MCF 10A (cell line): ENCODE measurements at regions not wholly inside any gene's neighbourhood (a gene's known extent, or its start where the extent isn't known, plus 50 kb on each side); places are given as distances from the start of the nearest gene placed in this dataset.

Experiments
- BruUV-seq: library from RNA; stranded (reverse); fragments of 400-500 nt; replicated peaks from 2 replicates; lab custom pipeline; 2021; lab: Mats Ljungman, UMichigan
- CTCF ChIA-PET: fragments of 300-600 bp; sonication (Branson Sonifier 250); formaldehyde crosslinking; extraction: SDS; loops from one replicate; lab custom pipeline; 2021; ENCODE audit warnings: antibody characterized with exemption, inconsistent platforms; lab: Yijun Ruan, JAX
- POLR2A ChIA-PET: fragments of 300-600, 350-650 bp; sonication (Branson Sonifier 250); formaldehyde crosslinking; extraction: SDS; loops from one replicate; lab custom pipeline; 2020; ENCODE audit warnings: antibody characterized with exemption, inconsistent platforms; lab: Yijun Ruan, JAX
- DNase-seq: peaks from one replicate; pipeline ENCODE4 v3.0.0-alpha.2; 2018; ENCODE audit not compliant: unreplicated experiment
- H3K27ac Mint-ChIP-seq: one replicate; pipeline ENCODE4 v1.8.0; 2022; ENCODE audit warnings: mild to moderate bottlenecking, low read depth, mixed read lengths; ENCODE audit not compliant: unreplicated experiment
- H3K27me3 Mint-ChIP-seq: one replicate; pipeline ENCODE4 v1.8.0; 2022; ENCODE audit warnings: mixed read lengths; ENCODE audit not compliant: insufficient read depth, unreplicated experiment
- H3K36me3 Mint-ChIP-seq: one replicate; pipeline ENCODE4 v1.8.0; 2022; ENCODE audit warnings: mild to moderate bottlenecking, moderate library complexity, mixed read lengths; ENCODE audit not compliant: insufficient read depth, unreplicated experiment
- H3K4me1 Mint-ChIP-seq: one replicate; pipeline ENCODE4 v1.8.0; 2022; ENCODE audit warnings: mixed read lengths; ENCODE audit not compliant: insufficient read depth, unreplicated experiment
- H3K4me3 Mint-ChIP-seq: one replicate; pipeline ENCODE4 v1.8.0; 2022; ENCODE audit warnings: mild to moderate bottlenecking, moderate library complexity, mixed read lengths; ENCODE audit not compliant: unreplicated experiment
- H3K9me3 Mint-ChIP-seq: one replicate; pipeline ENCODE4 v1.8.0; 2022; ENCODE audit warnings: mixed read lengths; ENCODE audit not compliant: unreplicated experiment
- intact Hi-C: fragments of 100-400 bp; cut with micrococcal nuclease; formaldehyde crosslinking; loops from 2 replicates; pipeline ENCODE4 v1.14.1; 2022
- TF ChIP-seq, protein P1 (sequence below): fragments of 200-600 bp; IDR thresholded peaks from one replicate; pipeline ENCODE4 v1.8.0; 2022; ENCODE audit warnings: antibody characterized with exemption, mild to moderate bottlenecking; ENCODE audit not compliant: unreplicated experiment

DNA sequence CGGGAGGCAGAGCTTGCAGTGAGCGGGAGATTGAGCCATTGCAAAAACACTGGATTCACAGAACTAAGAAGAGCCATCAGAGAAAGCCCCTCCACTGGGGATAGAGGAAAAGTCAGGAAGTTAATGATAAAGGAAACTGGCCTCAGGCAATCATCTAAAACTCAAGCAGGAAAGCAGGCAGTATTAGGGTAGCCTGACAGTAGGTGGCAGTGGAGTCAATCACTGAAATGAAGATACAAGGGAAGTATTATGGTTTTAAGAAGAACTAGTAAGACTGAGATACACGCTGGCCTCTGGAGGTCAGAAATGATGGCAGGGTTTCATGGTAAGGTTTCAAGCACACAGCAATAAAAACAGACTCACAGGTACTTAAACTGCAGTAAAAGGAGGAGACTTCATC is 578.3 kb downstream of the HACE1 start:
- CTCF ChIA-PET = no interaction called here
- POLR2A ChIA-PET = no interaction called here
- no peaks in the 10 kb centered on the region for H3K36me3 Mint-ChIP-seq
- no TSS peak for BruUV-seq
- no peak overlapping the region for H3K4me3 Mint-ChIP-seq
- TF ChIP-seq, protein P1, sequence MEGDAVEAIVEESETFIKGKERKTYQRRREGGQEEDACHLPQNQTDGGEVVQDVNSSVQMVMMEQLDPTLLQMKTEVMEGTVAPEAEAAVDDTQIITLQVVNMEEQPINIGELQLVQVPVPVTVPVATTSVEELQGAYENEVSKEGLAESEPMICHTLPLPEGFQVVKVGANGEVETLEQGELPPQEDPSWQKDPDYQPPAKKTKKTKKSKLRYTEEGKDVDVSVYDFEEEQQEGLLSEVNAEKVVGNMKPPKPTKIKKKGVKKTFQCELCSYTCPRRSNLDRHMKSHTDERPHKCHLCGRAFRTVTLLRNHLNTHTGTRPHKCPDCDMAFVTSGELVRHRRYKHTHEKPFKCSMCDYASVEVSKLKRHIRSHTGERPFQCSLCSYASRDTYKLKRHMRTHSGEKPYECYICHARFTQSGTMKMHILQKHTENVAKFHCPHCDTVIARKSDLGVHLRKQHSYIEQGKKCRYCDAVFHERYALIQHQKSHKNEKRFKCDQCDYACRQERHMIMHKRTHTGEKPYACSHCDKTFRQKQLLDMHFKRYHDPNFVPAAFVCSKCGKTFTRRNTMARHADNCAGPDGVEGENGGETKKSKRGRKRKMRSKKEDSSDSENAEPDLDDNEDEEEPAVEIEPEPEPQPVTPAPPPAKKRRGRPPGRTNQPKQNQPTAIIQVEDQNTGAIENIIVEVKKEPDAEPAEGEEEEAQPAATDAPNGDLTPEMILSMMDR = no peak
- no peak for DNase-seq
- H3K27me3 Mint-ChIP-seq = no peaks in the 10 kb centered on the region
- peaks cover 13% of the 10 kb centered on the region for H3K4me1 Mint-ChIP-seq
- intact Hi-C loops = no loop called here
- H3K9me3 Mint-ChIP-seq = no peaks in the 10 kb centered on the region
- H3K27ac Mint-ChIP-seq = no peak overlapping the region

DNA sequence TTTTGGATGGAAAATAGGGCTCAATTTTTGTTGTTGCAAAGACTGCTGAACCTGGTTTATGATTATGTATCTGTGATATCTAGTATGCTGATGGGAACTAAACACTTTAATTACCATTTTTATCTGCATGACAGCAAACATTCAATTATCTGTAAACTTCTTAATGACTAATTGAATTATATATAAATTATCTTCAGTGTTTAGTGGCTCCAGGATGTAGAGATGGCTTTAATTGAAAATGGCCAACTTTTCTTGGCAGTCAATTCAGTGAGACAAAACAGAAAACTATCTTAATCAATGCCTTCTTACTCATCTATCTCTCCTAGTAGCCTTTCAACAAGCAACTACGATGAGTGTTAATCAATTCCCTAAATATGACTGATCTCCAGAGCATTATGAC is 591.3 kb downstream of the HACE1 start:
- no peak overlapping the region for H3K27ac Mint-ChIP-seq
- H3K9me3 Mint-ChIP-seq = no peaks in the 10 kb centered on the region
- no TSS peak for BruUV-seq
- TF ChIP-seq, protein P1 = no peak
- POLR2A ChIA-PET = interaction anchor here (0.7 to 0.8 kb wide), 2 partner anchors 36 to 48 kb away, joined by 3 read pairs; no protein-coding TSS in a partner anchor
- H3K27me3 Mint-ChIP-seq = no peaks in the 10 kb centered on the region
- H3K4me1 Mint-ChIP-seq = no peaks in the 10 kb centered on the region
- no peaks in the 10 kb centered on the region for H3K36me3 Mint-ChIP-seq
- intact Hi-C loops = no loop called here
- no peak for DNase-seq
- CTCF ChIA-PET = no interaction called here
- H3K4me3 Mint-ChIP-seq = no peak overlapping the region

DNA sequence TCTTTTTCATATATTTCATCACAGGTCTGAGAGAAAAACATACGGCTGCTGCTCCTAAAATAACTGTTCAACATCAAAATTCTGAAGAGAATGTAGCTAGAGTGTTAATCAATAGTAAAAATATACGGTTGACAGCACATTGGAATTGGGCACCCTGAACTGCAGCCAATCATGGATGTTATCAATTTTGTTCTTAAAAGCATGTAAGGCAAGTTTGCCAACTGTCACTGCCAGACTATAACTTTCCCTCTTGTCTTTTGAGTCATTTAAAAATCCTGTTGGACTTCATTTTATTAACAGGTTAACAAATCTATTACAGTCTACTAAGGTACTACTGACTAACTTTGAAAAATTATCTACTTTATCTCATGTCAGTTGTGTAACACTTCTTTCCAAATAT is 592.8 kb downstream of the HACE1 start:
- Mint-ChIP-seq H3K27ac (no peak overlapping the region), H3K4me1 (no peaks in the 10 kb centered on the region), H3K4me3 (no peak overlapping the region), H3K9me3 (no peaks in the 10 kb centered on the region), H3K36me3 (no peaks in the 10 kb centered on the region), H3K27me3 (no peaks in the 10 kb centered on the region)
- intact Hi-C loops = no loop called here
- CTCF ChIA-PET = no interaction called here
- DNase-seq = no peak
- BruUV-seq = no TSS peak
- TF ChIP-seq, protein P1 = no peak
- POLR2A ChIA-PET = no interaction called here

DNA sequence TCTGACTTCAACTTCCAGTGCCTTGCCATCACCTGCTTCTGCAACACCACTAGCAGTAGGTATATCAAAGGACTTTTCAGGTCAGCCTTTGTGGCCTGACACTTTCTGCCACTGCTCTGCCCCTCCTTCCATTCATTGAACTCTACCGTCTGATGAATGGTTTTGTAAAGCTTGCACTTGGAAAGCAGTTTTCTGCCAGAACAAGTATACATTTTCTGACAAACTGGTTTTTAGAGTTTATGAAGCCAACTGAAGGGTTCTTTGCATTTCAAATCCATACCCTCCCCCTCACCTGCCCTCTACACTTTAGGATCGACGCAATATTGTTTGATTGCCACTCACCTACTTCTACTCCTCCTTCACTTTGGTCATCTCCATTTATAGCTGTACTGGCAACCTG is 603.1 kb downstream of the HACE1 start:
- no peak overlapping the region for H3K4me3 Mint-ChIP-seq
- no peak for DNase-seq
- H3K36me3 Mint-ChIP-seq = no peaks in the 10 kb centered on the region
- intact Hi-C loops = no loop called here
- CTCF ChIA-PET = no interaction called here
- POLR2A ChIA-PET = no interaction called here
- no TSS peak for BruUV-seq
- H3K4me1 Mint-ChIP-seq = peaks cover 6% of the 10 kb centered on the region
- H3K27ac Mint-ChIP-seq = no peak overlapping the region
- H3K27me3 Mint-ChIP-seq = no peaks in the 10 kb centered on the region
- no peaks in the 10 kb centered on the region for H3K9me3 Mint-ChIP-seq
- TF ChIP-seq, protein P1 = no peak
